Renal pelvis (tissue), 1 donor: ENCODE measurements at regions not wholly inside any gene's neighbourhood (a gene's known extent, or its start where the extent isn't known, plus 50 kb on each side); places are given as distances from the start of the nearest gene placed in this dataset.
"Not testable (repeated sequence)": the region's sequence is repeated elsewhere in the genome, so short reads cannot be mapped to it uniquely, and the experiment has no call there.

Source experiments
- DNase-seq: peaks from one replicate; pipeline ENCODE4 v3.0.0-alpha.2; 2013

- DNase-seq: no peak
These were observed 213.1 kb upstream of the SGCG start for GRCh38 chr13:22967669-22968068.

- no peak for DNase-seq
These were observed 200.8 kb upstream of the SGCG start for GRCh38 chr13:22979952-22980351.

GRCh38 chr13:22980936-22981335 lies 199.8 kb upstream of the SGCG start:
- no peak for DNase-seq

GRCh38 chr13:22993148-22993547 lies 187.6 kb upstream of the SGCG start:
- DNase-seq: no peak

- no peak for DNase-seq
These were observed 177.3 kb upstream of the SGCG start for GRCh38 chr13:23003446-23003845.

GRCh38 chr13:23007426-23007825 lies 173.4 kb upstream of the SGCG start:
- DNase-seq: peak; percentile 47

GRCh38 chr13:23018143-23018542 lies 162.6 kb upstream of the SGCG start:
- no peak for DNase-seq

GRCh38 chr13:23020246-23020843 lies 160.4 kb upstream of the SGCG start:
- DNase-seq: peak; percentile 76

GRCh38 chr13:23021906-23022305 lies 158.9 kb upstream of the SGCG start:
- DNase-seq: no peak

GRCh38 chr13:23022704-23023103 lies 158.1 kb upstream of the SGCG start:
- DNase-seq: no peak

- no peak for DNase-seq
These were observed 154.7 kb upstream of the SGCG start for GRCh38 chr13:23025864-23026608.

GRCh38 chr13:23039266-23039935 lies 141.4 kb upstream of the SGCG start:
- DNase-seq: no peak

- DNase-seq: no peak
These were observed 138.6 kb upstream of the SGCG start for GRCh38 chr13:23042181-23042580.

GRCh38 chr13:23044906-23045305 lies 135.9 kb upstream of the SGCG start:
- no peak for DNase-seq

- no peak for DNase-seq
These were observed 130.7 kb upstream of the SGCG start for GRCh38 chr13:23050126-23050525.

- DNase-seq: not testable (repeated sequence)
These were observed 127.1 kb upstream of the SGCG start for GRCh38 chr13:23053711-23054110.

- DNase-seq: no peak
These were observed 121.6 kb upstream of the SGCG start for GRCh38 chr13:23059173-23059572.

GRCh38 chr13:23060959-23061358 lies 119.8 kb upstream of the SGCG start:
- DNase-seq: no peak

- DNase-seq: no peak
These were observed 113.7 kb upstream of the SGCG start for GRCh38 chr13:23067129-23067528.

GRCh38 chr13:23069566-23069965 lies 111.2 kb upstream of the SGCG start:
- DNase-seq: no peak

- DNase-seq: peak; percentile 36
These were observed 106.5 kb upstream of the SGCG start for GRCh38 chr13:23074075-23074828.

- DNase-seq: no peak
These were observed 99.6 kb upstream of the SGCG start for GRCh38 chr13:23081220-23081619.

- no peak for DNase-seq
These were observed 98.9 kb upstream of the SGCG start for GRCh38 chr13:23081901-23082300.
